ENCODE measurements at regions not wholly inside any gene's neighbourhood (a gene's known extent, or its start where the extent isn't known, plus 50 kb on each side); places are given as distances from the start of the nearest gene placed in this dataset.

- no peaks in the 10 kb centered on the region for H3K9me3 ChIP-seq
- no peak for TF ChIP-seq POLR2A (IDR thresholded peaks at IDR 0.05)
- TF ChIP-seq, protein P1, sequence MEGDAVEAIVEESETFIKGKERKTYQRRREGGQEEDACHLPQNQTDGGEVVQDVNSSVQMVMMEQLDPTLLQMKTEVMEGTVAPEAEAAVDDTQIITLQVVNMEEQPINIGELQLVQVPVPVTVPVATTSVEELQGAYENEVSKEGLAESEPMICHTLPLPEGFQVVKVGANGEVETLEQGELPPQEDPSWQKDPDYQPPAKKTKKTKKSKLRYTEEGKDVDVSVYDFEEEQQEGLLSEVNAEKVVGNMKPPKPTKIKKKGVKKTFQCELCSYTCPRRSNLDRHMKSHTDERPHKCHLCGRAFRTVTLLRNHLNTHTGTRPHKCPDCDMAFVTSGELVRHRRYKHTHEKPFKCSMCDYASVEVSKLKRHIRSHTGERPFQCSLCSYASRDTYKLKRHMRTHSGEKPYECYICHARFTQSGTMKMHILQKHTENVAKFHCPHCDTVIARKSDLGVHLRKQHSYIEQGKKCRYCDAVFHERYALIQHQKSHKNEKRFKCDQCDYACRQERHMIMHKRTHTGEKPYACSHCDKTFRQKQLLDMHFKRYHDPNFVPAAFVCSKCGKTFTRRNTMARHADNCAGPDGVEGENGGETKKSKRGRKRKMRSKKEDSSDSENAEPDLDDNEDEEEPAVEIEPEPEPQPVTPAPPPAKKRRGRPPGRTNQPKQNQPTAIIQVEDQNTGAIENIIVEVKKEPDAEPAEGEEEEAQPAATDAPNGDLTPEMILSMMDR (IDR thresholded peaks at IDR 0.05), result no peak
- no peak overlapping the region for H3K27ac ChIP-seq
- no peaks in the 10 kb centered on the region for H3K4me1 ChIP-seq
- H3K36me3 ChIP-seq, result no peaks in the 10 kb centered on the region
- H3K27me3 ChIP-seq, result no peaks in the 10 kb centered on the region
- no peak overlapping the region for H3K4me3 ChIP-seq
- no peak for DNase-seq
Observed at GRCh38 chr16:66039793-66040192, 326.7 kb upstream of the CDH5 start.

DNA sequence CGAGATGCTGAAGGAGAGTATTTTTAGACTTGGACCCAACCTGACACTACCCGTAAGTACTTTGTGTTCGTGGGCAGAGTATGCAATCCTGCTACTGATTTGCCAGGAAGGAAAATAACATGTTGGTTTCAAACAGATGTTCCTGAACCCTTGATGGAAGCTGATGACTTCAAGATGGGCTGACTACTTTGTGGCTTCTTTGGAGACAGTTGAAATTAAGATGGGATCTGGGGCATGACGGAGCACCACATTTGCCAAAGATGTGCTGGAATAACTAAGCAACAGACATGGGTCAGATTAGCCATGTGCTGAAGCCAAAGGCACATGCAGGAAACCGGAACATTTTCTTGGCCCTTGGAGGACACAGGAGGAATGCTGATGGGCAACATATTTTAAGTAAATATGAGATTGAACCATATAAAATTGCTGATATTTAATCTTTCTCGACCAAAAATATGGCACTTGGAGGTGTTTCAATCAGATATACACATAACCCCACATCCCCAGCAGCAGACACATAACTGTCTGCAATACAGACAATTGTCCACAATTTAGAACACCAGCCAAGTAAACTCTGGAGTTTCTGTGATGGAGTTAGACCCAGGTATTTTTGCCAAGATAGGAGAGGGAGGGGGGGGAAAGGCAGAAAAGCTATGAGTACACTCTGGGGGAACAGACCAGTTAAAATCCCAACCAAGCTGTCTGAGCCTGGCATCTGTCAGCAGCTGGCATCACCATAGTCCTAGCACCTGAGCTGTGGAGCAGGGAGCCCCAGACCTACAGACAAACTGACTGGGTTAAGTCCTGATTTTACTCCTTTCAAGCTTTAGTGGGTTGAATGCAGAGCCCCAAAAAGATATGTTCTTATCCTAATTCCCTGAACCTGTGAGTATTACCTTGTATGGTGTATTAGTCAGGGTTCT lies 329.4 kb upstream of the CDH5 start:
- no peaks in the 10 kb centered on the region for H3K36me3 ChIP-seq
- no peaks in the 10 kb centered on the region for H3K9me3 ChIP-seq
- no peaks in the 10 kb centered on the region for H3K27me3 ChIP-seq
- DNase-seq, result peak in 1 of 3 donors; percentile 17
- no peak overlapping the region for H3K4me3 ChIP-seq
- TF ChIP-seq, protein P1 (IDR thresholded peaks at IDR 0.05), result no peak
- TF ChIP-seq POLR2A (IDR thresholded peaks at IDR 0.05), result no peak
- no peaks in the 10 kb centered on the region for H3K4me1 ChIP-seq
- no peak overlapping the region for H3K27ac ChIP-seq

- Histone ChIP-seq H3K27ac (no peak overlapping the region), H3K4me1 (no peaks in the 10 kb centered on the region), H3K27me3 (no peaks in the 10 kb centered on the region), H3K4me3 (no peak overlapping the region), H3K9me3 (no peaks in the 10 kb centered on the region), H3K36me3 (no peaks in the 10 kb centered on the region)
- peak in 1 of 3 donors; percentile 1 for DNase-seq
- TF ChIP-seq, protein P1 (IDR thresholded peaks at IDR 0.05), result no peak
- TF ChIP-seq POLR2A (IDR thresholded peaks at IDR 0.05), result no peak
Observed at GRCh38 chr16:66036184-66036583, 330.3 kb upstream of the CDH5 start.

DNA sequence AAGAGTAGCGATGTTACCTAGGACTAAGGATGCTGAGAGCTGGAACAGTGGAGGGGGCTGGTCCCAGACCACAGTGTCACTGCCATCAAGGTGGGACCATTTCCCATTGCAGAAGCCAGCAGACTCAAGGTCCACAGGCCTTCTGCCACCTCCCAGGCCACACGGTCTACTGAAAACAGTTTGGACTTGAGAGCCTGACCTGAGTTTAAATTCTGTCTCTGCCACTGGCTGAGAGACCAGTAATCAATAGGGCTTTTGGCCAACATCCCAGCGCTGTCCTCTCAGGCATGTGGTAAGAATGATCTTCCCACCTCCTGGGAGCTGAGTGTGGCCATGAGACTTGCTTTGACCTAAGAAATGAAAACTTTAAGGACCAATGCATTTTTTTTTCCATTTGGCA lies 331.4 kb upstream of the CDH5 start:
- H3K4me3 ChIP-seq, result no peak overlapping the region
- no peaks in the 10 kb centered on the region for H3K9me3 ChIP-seq
- DNase-seq, result peak in 1 of 3 donors; percentile 19
- H3K27me3 ChIP-seq, result no peaks in the 10 kb centered on the region
- H3K36me3 ChIP-seq, result no peaks in the 10 kb centered on the region
- no peak overlapping the region for H3K27ac ChIP-seq
- TF ChIP-seq, protein P1 (IDR thresholded peaks at IDR 0.05), result no peak
- TF ChIP-seq POLR2A (IDR thresholded peaks at IDR 0.05), result no peak
- H3K4me1 ChIP-seq, result no peaks in the 10 kb centered on the region

GRCh38 chr16:66032841-66033240 lies 333.6 kb upstream of the CDH5 start:
- TF ChIP-seq POLR2A (IDR thresholded peaks at IDR 0.05), result no peak
- TF ChIP-seq, protein P1 (IDR thresholded peaks at IDR 0.05), result no peak
- Histone ChIP-seq H3K9me3 (no peaks in the 10 kb centered on the region), H3K36me3 (no peaks in the 10 kb centered on the region), H3K27ac (no peak overlapping the region), H3K27me3 (no peaks in the 10 kb centered on the region), H3K4me3 (no peak overlapping the region), H3K4me1 (no peaks in the 10 kb centered on the region)
- peak in 1 of 3 donors; percentile 8 for DNase-seq

Data from Peyer's patch (tissue), 4 donors.